ENCODE measurements at regions not wholly inside any gene's neighbourhood (a gene's known extent, or its start where the extent isn't known, plus 50 kb on each side); places are given as distances from the start of the nearest gene placed in this dataset.

DNA sequence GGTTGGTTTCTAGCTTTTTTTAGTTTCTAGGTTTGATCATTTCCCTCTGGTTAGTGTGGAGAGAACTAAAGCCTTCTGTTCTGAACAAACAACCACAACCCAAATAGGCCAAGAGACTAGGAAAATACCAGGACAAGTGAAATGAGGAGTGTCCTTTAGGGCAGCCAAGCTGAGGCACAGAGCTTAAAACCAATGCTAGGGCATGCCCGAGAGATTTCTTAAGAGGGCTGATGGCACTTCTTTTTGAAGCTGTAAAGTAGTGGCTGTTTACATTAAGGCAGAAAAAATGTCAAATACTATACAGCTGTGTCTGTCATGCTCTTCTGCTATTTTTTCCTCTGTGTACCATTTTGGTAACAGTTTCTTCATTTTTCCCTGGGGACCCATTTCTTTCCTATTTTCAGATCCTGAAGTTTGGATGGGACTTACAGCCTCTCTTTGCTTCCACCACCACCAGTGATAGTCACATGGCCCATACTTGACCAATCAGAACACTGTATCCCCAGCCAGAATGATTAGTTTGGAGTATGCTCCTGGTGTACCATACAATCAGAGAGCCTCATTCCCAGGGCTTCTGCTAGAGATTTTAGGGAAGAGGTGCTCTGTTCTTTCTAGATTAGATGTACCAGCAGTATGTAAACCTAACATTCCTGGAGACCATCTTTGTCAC lies 154.4 kb downstream of the BMP2 start:
- TF ChIP-seq TAF1 (IDR thresholded peaks at IDR 0.05; ENCODE audit: low read depth) = no peak
- TF ChIP-seq, protein P1, sequence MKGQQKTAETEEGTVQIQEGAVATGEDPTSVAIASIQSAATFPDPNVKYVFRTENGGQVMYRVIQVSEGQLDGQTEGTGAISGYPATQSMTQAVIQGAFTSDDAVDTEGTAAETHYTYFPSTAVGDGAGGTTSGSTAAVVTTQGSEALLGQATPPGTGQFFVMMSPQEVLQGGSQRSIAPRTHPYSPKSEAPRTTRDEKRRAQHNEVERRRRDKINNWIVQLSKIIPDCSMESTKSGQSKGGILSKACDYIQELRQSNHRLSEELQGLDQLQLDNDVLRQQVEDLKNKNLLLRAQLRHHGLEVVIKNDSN (IDR thresholded peaks at IDR 0.05) = no peak
- TF ChIP-seq, protein P2, sequence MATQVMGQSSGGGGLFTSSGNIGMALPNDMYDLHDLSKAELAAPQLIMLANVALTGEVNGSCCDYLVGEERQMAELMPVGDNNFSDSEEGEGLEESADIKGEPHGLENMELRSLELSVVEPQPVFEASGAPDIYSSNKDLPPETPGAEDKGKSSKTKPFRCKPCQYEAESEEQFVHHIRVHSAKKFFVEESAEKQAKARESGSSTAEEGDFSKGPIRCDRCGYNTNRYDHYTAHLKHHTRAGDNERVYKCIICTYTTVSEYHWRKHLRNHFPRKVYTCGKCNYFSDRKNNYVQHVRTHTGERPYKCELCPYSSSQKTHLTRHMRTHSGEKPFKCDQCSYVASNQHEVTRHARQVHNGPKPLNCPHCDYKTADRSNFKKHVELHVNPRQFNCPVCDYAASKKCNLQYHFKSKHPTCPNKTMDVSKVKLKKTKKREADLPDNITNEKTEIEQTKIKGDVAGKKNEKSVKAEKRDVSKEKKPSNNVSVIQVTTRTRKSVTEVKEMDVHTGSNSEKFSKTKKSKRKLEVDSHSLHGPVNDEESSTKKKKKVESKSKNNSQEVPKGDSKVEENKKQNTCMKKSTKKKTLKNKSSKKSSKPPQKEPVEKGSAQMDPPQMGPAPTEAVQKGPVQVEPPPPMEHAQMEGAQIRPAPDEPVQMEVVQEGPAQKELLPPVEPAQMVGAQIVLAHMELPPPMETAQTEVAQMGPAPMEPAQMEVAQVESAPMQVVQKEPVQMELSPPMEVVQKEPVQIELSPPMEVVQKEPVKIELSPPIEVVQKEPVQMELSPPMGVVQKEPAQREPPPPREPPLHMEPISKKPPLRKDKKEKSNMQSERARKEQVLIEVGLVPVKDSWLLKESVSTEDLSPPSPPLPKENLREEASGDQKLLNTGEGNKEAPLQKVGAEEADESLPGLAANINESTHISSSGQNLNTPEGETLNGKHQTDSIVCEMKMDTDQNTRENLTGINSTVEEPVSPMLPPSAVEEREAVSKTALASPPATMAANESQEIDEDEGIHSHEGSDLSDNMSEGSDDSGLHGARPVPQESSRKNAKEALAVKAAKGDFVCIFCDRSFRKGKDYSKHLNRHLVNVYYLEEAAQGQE (IDR thresholded peaks at IDR 0.05; ENCODE audit: low read depth) = no peak
- TF ChIP-seq, protein P3, sequence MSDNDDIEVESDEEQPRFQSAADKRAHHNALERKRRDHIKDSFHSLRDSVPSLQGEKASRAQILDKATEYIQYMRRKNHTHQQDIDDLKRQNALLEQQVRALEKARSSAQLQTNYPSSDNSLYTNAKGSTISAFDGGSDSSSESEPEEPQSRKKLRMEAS (IDR thresholded peaks at IDR 0.05) = no peak
- TF ChIP-seq EP300 (IDR thresholded peaks at IDR 0.05; ENCODE audit: borderline replicate concordance) = no peak
